ENCODE measurements at regions not wholly inside any gene's neighbourhood (a gene's known extent, or its start where the extent isn't known, plus 50 kb on each side); places are given as distances from the start of the nearest gene placed in this dataset.

- Mint-ChIP-seq H3K27ac (no peak overlapping the region), H3K27me3 (no peaks in the 10 kb centered on the region), H3K4me3 (no peak overlapping the region), H3K9me3 (peaks cover 2% of the 10 kb centered on the region), H3K36me3 (ENCODE audit: low read depth) (no peaks in the 10 kb centered on the region), H3K4me1 (no peaks in the 10 kb centered on the region)
- DNase-seq: no peak
- CTCF ChIA-PET: no interaction called here
- POLR2A ChIA-PET: no interaction called here
Observed at GRCh38 chr11:81420668-81421250, 1312.9 kb downstream of the FAM181B start.

DNA sequence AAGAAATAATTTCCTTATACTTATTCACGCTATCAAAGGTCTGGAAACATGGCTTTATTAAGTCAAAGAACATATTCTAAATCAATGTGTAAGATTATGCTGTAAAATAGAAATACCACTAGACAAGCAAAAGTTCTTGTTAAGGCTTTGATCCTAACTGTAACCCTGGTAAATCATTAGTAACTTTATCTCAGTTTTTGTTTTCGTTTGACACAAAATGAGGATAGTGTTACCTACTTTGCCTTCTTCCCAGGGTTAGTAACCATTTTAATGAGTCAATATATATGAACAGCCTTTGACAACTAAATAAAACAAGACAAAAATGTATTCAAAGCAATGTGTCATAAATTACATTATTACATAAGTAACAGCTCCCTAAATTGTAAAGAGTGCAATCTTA, 1336.3 kb downstream of the FAM181B start:
- H3K4me3 Mint-ChIP-seq: no peak overlapping the region
- H3K36me3 Mint-ChIP-seq (ENCODE audit: low read depth): no peaks in the 10 kb centered on the region
- no peaks in the 10 kb centered on the region for H3K4me1 Mint-ChIP-seq
- no peak for DNase-seq
- CTCF ChIA-PET: no interaction called here
- peaks cover 5% of the 10 kb centered on the region for H3K9me3 Mint-ChIP-seq
- H3K27me3 Mint-ChIP-seq: no peaks in the 10 kb centered on the region
- no peak overlapping the region for H3K27ac Mint-ChIP-seq
- POLR2A ChIA-PET: no interaction called here

GRCh38 chr11:81394311-81394710, 1339.4 kb downstream of the FAM181B start:
- Mint-ChIP-seq H3K36me3 (ENCODE audit: low read depth) (no peaks in the 10 kb centered on the region), H3K27ac (no peak overlapping the region), H3K4me1 (no peaks in the 10 kb centered on the region), H3K9me3 (peaks cover 5% of the 10 kb centered on the region), H3K4me3 (no peak overlapping the region), H3K27me3 (no peaks in the 10 kb centered on the region)
- CTCF ChIA-PET: no interaction called here
- POLR2A ChIA-PET: no interaction called here
- DNase-seq: no peak

DNA sequence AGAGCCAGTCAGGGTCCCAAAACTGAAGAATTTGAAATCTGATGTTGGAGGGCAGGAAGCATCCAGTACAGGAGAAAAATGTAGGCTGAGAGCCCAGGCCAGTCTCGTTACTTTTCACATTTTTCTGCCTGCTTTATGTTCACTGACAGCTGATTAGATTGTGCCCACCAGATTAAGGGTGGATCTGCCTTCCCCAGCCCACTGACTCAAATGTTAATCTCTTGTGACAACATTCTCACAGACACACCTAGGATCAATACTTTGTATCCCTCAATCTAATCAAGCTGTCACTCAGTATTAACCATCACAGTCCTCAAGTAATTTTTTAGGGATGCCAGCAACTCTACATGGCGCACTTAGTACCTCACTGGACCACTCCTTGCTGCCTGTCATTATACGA, 1345.3 kb downstream of the FAM181B start:
- H3K9me3 Mint-ChIP-seq: peaks cover under 1% of the 10 kb centered on the region
- H3K4me3 Mint-ChIP-seq: no peak overlapping the region
- no peaks in the 10 kb centered on the region for H3K27me3 Mint-ChIP-seq
- ChIA-PET CTCF (no interaction called here), POLR2A (no interaction called here)
- no peak for DNase-seq
- H3K4me1 Mint-ChIP-seq: no peaks in the 10 kb centered on the region
- no peak overlapping the region for H3K27ac Mint-ChIP-seq
- H3K36me3 Mint-ChIP-seq (ENCODE audit: low read depth): no peaks in the 10 kb centered on the region

- CTCF ChIA-PET: no interaction called here
- no peaks in the 10 kb centered on the region for H3K9me3 Mint-ChIP-seq
- POLR2A ChIA-PET: no interaction called here
- H3K27ac Mint-ChIP-seq: no peak overlapping the region
- H3K36me3 Mint-ChIP-seq (ENCODE audit: low read depth): no peaks in the 10 kb centered on the region
- H3K4me3 Mint-ChIP-seq: no peak overlapping the region
- H3K4me1 Mint-ChIP-seq: no peaks in the 10 kb centered on the region
- DNase-seq: no peak
- no peaks in the 10 kb centered on the region for H3K27me3 Mint-ChIP-seq
Observed at GRCh38 chr11:81380395-81380794, 1353.3 kb downstream of the FAM181B start.

DNA sequence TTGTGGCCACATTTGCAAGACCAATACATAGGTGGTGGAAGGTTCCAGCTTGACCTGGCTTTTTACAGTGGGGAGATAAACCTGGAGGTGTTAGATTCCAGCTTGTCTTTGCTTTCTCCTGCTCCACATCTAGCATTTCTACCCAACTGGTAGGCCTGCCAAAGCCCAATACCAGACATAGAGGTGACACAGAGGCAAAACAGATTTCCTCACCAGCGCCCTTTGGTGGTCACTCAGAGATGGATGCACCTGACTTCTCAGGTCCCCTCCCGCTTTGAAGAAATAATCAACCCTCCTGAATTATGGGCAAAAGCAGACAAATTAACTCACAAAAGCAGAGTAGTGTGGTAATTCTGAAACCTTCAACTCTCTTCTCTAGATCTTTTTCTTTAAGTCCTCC, 1356.2 kb downstream of the FAM181B start:
- ChIA-PET POLR2A (no interaction called here), CTCF (no interaction called here)
- Mint-ChIP-seq H3K36me3 (ENCODE audit: low read depth) (no peaks in the 10 kb centered on the region), H3K9me3 (peaks cover 3% of the 10 kb centered on the region), H3K4me3 (no peak overlapping the region), H3K27ac (no peak overlapping the region), H3K27me3 (no peaks in the 10 kb centered on the region), H3K4me1 (no peaks in the 10 kb centered on the region)
- no peak for DNase-seq

DNA sequence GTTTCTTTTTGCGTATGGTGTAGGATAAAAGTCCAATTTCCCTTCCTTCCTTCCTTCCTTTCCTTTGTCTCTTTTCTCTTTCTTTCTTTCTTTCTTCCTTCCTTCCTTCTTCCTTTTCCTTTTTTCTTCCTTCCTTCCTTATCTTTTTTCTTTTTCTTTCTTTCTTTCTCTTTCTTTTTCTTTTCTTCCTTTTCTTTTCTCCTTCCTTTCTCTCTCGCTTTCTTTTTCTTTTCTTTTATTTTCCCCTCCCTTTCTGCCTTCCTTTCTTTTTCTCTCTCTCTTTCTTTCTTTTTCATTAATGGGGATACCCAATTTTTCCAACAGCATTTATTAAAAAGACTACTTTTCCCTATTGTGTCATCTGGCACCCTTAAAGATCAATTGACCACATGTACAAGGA, 1359.7 kb downstream of the FAM181B start:
- no peak overlapping the region for H3K27ac Mint-ChIP-seq
- H3K36me3 Mint-ChIP-seq (ENCODE audit: low read depth): no peaks in the 10 kb centered on the region
- H3K4me1 Mint-ChIP-seq: no peaks in the 10 kb centered on the region
- POLR2A ChIA-PET: no interaction called here
- CTCF ChIA-PET: no interaction called here
- no peak overlapping the region for H3K4me3 Mint-ChIP-seq
- H3K9me3 Mint-ChIP-seq: peaks cover 3% of the 10 kb centered on the region
- H3K27me3 Mint-ChIP-seq: no peaks in the 10 kb centered on the region
- DNase-seq: no peak

GRCh38 chr11:81368192-81368591, 1365.5 kb downstream of the FAM181B start:
- DNase-seq: no peak
- Mint-ChIP-seq H3K4me1 (no peaks in the 10 kb centered on the region), H3K9me3 (peaks cover 4% of the 10 kb centered on the region), H3K36me3 (ENCODE audit: low read depth) (no peaks in the 10 kb centered on the region), H3K4me3 (no peak overlapping the region), H3K27me3 (no peaks in the 10 kb centered on the region), H3K27ac (no peak overlapping the region)
- ChIA-PET POLR2A (no interaction called here), CTCF (no interaction called here)

- Mint-ChIP-seq H3K36me3 (ENCODE audit: low read depth) (no peaks in the 10 kb centered on the region), H3K27ac (no peak overlapping the region), H3K4me3 (no peak overlapping the region), H3K9me3 (peaks cover 4% of the 10 kb centered on the region), H3K27me3 (no peaks in the 10 kb centered on the region), H3K4me1 (no peaks in the 10 kb centered on the region)
- ChIA-PET POLR2A (no interaction called here), CTCF (interaction anchor here (0.6 kb wide), 1 partner anchor 1505 kb away, joined by 3 read pairs; no protein-coding TSS in a partner anchor)
- no peak for DNase-seq
Observed at GRCh38 chr11:81365496-81365895, 1368.2 kb downstream of the FAM181B start.

GRCh38 chr11:81359476-81359875, 1374.2 kb downstream of the FAM181B start:
- CTCF ChIA-PET: no interaction called here
- H3K27me3 Mint-ChIP-seq: no peaks in the 10 kb centered on the region

DNA sequence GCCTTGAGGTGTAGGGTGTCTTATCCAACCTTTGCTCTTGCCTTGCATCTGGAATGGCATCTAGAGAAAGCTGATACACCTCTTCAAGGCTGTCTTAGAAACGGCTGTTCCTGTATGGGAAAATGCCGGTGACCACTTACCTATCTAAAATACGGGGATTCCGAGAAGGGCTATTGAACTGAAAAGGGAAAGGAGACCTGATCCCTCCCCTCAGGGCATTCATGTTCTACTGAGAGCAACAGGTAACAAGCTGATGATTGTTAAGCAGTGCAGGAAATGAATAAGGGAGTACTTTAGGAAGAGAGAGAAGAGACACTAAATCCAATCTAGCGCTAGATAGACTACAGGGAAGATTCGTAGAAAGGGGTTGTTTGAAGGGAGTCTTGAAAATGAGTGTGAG, 1388.1 kb downstream of the FAM181B start:
- no peaks in the 10 kb centered on the region for H3K9me3 Mint-ChIP-seq
- no peaks in the 10 kb centered on the region for H3K27me3 Mint-ChIP-seq
- no peak for DNase-seq
- CTCF ChIA-PET: no interaction called here
- no peak overlapping the region for H3K27ac Mint-ChIP-seq
- no peaks in the 10 kb centered on the region for H3K36me3 Mint-ChIP-seq (ENCODE audit: low read depth)
- no peaks in the 10 kb centered on the region for H3K4me1 Mint-ChIP-seq
- H3K4me3 Mint-ChIP-seq: no peak overlapping the region
- POLR2A ChIA-PET: no interaction called here

More at GRCh38 chr11:81359476-81359875, 1374.2 kb downstream of the FAM181B start:
- H3K27ac Mint-ChIP-seq: no peak overlapping the region
- H3K9me3 Mint-ChIP-seq: peaks cover 4% of the 10 kb centered on the region
- POLR2A ChIA-PET: no interaction called here
- no peaks in the 10 kb centered on the region for H3K4me1 Mint-ChIP-seq
- H3K36me3 Mint-ChIP-seq (ENCODE audit: low read depth): no peaks in the 10 kb centered on the region
- DNase-seq: no peak
- H3K4me3 Mint-ChIP-seq: no peak overlapping the region

DNA sequence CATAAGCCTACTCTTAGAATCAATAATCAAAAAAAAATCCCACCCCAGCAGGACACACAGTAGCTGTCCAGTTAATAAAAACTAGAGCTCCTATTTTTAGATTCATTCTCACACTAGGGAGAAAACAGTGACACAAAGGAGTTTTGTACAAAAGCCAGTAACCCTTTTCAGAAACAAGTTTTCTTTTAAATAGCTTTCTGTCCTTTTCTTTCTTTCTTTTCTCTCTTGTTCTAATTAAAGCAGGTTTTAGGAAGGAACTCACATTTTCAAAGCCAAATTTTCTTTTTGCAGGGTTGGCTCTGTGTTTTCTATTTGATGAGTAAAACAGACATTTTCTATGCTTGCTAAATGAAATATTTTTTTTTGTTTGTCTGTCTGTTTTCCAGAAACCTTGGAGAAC, 1390.7 kb downstream of the FAM181B start:
- H3K9me3 Mint-ChIP-seq: no peaks in the 10 kb centered on the region
- H3K27ac Mint-ChIP-seq: no peak overlapping the region
- no peaks in the 10 kb centered on the region for H3K27me3 Mint-ChIP-seq
- no peaks in the 10 kb centered on the region for H3K4me1 Mint-ChIP-seq
- H3K36me3 Mint-ChIP-seq (ENCODE audit: low read depth): no peaks in the 10 kb centered on the region
- CTCF ChIA-PET: no interaction called here
- H3K4me3 Mint-ChIP-seq: no peak overlapping the region
- POLR2A ChIA-PET: no interaction called here
- no peak for DNase-seq

DNA sequence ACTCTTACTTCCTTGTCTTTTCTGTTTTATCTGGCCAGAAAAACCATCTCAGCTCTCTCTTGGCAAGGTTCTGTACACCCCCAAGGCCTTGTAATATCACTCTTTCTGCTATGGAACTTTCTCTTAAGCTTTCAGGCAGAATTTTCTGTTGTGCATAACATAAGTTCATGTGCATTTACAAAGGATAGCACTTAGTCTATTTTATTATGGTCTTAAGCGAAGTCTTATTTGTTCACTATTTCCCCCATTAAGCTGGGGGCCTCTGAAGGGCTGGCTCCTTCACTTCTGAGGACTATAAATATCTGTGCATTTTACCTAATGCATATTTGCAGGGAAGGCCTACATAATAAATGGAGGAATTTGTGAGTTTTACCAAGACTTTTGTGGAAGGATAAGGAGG, 1393.4 kb downstream of the FAM181B start:
- no peak for DNase-seq
- H3K4me1 Mint-ChIP-seq: no peaks in the 10 kb centered on the region
- H3K36me3 Mint-ChIP-seq (ENCODE audit: low read depth): no peaks in the 10 kb centered on the region
- POLR2A ChIA-PET: no interaction called here
- H3K9me3 Mint-ChIP-seq: no peaks in the 10 kb centered on the region
- CTCF ChIA-PET: no interaction called here
- H3K4me3 Mint-ChIP-seq: no peak overlapping the region
- H3K27ac Mint-ChIP-seq: no peak overlapping the region
- no peaks in the 10 kb centered on the region for H3K27me3 Mint-ChIP-seq

GRCh38 chr11:81339521-81339920, 1394.1 kb downstream of the FAM181B start:
- Mint-ChIP-seq H3K27me3 (no peaks in the 10 kb centered on the region), H3K27ac (no peak overlapping the region), H3K4me1 (no peaks in the 10 kb centered on the region), H3K4me3 (no peak overlapping the region), H3K36me3 (ENCODE audit: low read depth) (no peaks in the 10 kb centered on the region), H3K9me3 (no peaks in the 10 kb centered on the region)
- DNase-seq: no peak
- ChIA-PET POLR2A (no interaction called here), CTCF (no interaction called here)

- no peaks in the 10 kb centered on the region for H3K4me1 Mint-ChIP-seq
- no peak overlapping the region for H3K27ac Mint-ChIP-seq
- ChIA-PET CTCF (no interaction called here), POLR2A (no interaction called here)
- DNase-seq: no peak
- H3K4me3 Mint-ChIP-seq: no peak overlapping the region
- H3K36me3 Mint-ChIP-seq (ENCODE audit: low read depth): no peaks in the 10 kb centered on the region
- H3K27me3 Mint-ChIP-seq: no peaks in the 10 kb centered on the region
- H3K9me3 Mint-ChIP-seq: no peaks in the 10 kb centered on the region
Observed at GRCh38 chr11:81337756-81338155, 1395.9 kb downstream of the FAM181B start.

All from activated CD4-positive, alpha-beta T cell treated with anti-CD3 and anti-CD28 coated beads, Interleukin-2, amount 10 ng/mL, durations not matched to agents 7 days and 5 days (primary cell).